Large intestine (tissue), 3 donors: ENCODE measurements at regions not wholly inside any gene's neighbourhood (a gene's known extent, or its start where the extent isn't known, plus 50 kb on each side); places are given as distances from the start of the nearest gene placed in this dataset.

ENCODE experiments used
- DNase-seq, 2 donors: peaks; one replicate each; pipeline versions ENCODE4 v3.0.0 to v3.0.0-alpha.2; 2013
- H3K27ac ChIP-seq: one replicate; pipeline ENCODE4 v1.5.1; 2013; ENCODE audit warnings: low read length
- H3K27me3 ChIP-seq: 2 replicates; pipeline ENCODE4 v1.6.1; 2013; ENCODE audit warnings: low read length; ENCODE audit not compliant: control insufficient read depth, insufficient read depth
- H3K36me3 ChIP-seq: 2 replicates; pipeline ENCODE4 v1.6.1; 2013; ENCODE audit warnings: low read length; ENCODE audit not compliant: control insufficient read depth, insufficient read depth
- H3K4me1 ChIP-seq: one replicate; pipeline ENCODE4 v1.6.1; 2013; ENCODE audit warnings: low read length; ENCODE audit not compliant: control insufficient read depth, insufficient read depth
- H3K4me3 ChIP-seq: one replicate; pipeline ENCODE4 v1.5.1; 2013; ENCODE audit warnings: low read length
- H3K9me3 ChIP-seq: one replicate; pipeline ENCODE4 v1.6.1; 2013; ENCODE audit warnings: mild to moderate bottlenecking, low read depth, low read length, moderate library complexity; ENCODE audit not compliant: control insufficient read depth
- WGBS: methylation state at CpG from one replicate; pipeline ENCODE4 v1.1.5; 2013; ENCODE audit warnings: low lambda C conversion rate; ENCODE audit not compliant: insufficient coverage; 5-methylcytosine and 5-hydroxymethylcytosine counted together

DNA sequence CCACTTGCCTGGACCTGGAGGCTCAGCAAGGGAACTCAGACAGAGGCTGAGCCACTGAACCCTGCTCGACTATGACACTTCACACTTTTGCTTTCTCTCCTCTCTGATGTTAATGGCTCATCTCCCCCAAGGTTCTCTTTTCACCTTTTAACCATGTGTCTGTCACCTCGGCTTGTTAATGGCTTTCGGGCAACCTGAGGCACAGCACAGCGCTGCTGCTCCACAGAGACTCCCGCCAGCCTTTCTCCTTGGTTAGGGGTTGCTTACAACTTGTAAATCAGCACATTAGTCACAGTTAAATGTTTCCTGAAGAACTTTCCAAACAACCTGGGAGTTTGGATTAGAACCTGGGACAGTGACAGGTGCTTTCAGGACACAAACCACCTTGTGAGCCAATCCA is 136.2 kb upstream of the TBX20 start:
- Histone ChIP-seq H3K36me3 (no peaks in the 10 kb centered on the region), H3K4me1 (no peaks in the 10 kb centered on the region), H3K27me3 (peaks cover 2% of the 10 kb centered on the region), H3K27ac (no peak overlapping the region), H3K4me3 (no peak overlapping the region), H3K9me3 (no peaks in the 10 kb centered on the region)
- DNase-seq = no peak
- WGBS = 60% methylated on average over 1 of the region's 5 CpGs

DNA sequence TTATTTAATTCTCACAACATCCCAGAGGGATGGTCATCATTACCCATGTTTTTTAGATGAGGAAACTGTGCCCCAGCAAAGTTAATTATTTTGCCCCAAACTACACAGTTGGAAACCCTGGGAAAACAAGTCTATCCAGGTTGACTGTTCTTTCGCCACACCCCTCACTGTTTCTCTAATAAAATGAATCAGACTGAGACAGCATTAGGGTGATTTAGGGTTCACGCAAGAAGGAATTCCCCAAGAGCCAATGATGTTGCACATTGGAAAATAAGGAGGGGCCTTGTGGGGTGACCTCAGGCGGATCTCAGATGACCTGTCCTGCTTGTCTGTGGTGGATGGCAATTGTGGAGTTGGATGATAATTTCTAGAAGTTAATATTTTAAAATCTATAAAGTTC is 135.7 kb upstream of the TBX20 start:
- WGBS = no CpG with 5 or more reads among the region's 3 CpGs
- Histone ChIP-seq H3K27me3 (peaks cover 2% of the 10 kb centered on the region), H3K27ac (no peak overlapping the region), H3K36me3 (no peaks in the 10 kb centered on the region), H3K4me3 (no peak overlapping the region), H3K4me1 (no peaks in the 10 kb centered on the region), H3K9me3 (no peaks in the 10 kb centered on the region)
- DNase-seq = no peak

DNA sequence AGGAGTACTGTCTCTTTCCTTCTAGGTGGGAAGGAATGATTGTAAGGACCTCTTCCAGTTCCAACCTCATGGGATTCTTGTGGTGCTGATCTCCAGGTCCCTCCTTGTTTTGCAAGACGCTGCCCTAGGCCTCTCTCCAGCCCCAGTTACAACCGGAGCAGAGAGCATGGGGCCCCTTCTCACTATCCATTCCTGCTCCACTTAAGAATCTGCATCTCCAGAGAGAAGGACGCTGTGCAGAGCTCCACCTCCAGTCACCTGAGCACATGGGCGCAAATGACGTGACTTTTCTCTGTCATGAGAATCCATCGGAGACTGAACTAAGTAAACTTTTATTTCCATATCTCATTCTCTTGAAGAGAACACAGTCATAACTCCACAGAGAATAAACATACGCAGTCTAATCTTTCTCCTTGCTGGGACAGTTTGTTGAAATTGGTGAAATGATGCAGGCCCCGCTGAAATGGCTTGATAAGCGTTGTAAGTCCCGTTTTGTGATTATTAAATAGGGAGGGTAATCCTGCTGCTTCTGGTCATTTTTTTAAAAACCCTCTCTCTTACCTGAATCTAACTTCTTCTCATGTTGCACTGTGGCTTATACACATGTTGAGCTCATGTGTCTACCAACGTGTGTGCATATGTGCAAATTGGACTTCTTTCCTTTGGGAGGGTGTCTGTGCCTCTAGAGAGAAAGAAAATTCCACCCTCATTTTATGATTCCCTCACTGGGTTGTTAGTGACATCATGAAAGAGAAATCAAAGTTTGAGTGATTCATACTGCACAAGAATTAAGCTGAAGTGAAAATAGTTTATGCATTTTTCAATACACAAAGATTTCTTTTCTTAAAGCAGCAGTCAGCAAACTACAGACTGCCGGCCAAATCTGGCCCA is 133.2 kb upstream of the TBX20 start:
- Histone ChIP-seq H3K4me1 (no peaks in the 10 kb centered on the region), H3K27me3 (no peaks in the 10 kb centered on the region), H3K9me3 (no peaks in the 10 kb centered on the region), H3K27ac (no peak overlapping the region), H3K36me3 (no peaks in the 10 kb centered on the region), H3K4me3 (no peak overlapping the region)
- DNase-seq = no peak
- whole genome bisulfite sequencing = 60% methylated on average over 2 of the region's 12 CpGs

DNA sequence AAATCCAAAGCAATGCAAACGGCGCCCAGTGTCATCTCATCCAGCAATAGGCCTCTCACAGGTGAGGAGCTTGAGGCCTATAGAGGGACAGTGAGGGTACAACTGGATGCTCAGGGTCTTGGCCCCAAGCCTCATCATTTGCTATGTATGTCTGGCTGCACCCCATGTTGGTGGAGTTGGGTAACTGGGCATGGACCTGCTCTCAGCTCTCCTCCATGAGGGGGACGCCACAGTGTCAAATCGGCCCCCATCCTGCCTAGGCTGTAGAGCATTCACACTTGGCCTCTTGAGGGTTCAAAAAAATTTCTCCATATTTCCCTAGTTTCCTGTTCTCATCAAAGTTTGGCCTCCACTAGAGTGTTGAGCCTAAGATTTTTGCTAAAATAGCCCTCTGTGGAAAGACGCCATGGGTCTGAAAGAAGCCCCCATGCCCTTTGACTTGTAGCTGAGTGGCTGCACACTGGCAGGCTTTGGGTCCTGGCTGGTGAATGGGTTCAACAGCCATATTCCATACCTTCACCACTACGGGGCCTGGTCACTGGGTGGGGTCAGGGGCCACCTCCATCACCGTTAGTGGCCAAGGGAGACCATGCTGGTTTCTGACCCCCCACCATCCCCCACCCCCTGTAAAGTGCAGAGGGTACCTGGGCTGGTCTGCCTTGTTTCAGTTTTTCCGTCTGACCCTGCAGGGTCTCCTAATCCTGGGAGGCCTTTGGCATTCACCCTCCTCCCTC is 132.3 kb upstream of the TBX20 start:
- no peaks in the 10 kb centered on the region for H3K27me3 ChIP-seq
- WGBS = no CpG with 5 or more reads among the region's 8 CpGs
- DNase-seq = no peak
- H3K27ac ChIP-seq = no peak overlapping the region
- no peak overlapping the region for H3K4me3 ChIP-seq
- no peaks in the 10 kb centered on the region for H3K36me3 ChIP-seq
- no peaks in the 10 kb centered on the region for H3K9me3 ChIP-seq
- no peaks in the 10 kb centered on the region for H3K4me1 ChIP-seq

DNA sequence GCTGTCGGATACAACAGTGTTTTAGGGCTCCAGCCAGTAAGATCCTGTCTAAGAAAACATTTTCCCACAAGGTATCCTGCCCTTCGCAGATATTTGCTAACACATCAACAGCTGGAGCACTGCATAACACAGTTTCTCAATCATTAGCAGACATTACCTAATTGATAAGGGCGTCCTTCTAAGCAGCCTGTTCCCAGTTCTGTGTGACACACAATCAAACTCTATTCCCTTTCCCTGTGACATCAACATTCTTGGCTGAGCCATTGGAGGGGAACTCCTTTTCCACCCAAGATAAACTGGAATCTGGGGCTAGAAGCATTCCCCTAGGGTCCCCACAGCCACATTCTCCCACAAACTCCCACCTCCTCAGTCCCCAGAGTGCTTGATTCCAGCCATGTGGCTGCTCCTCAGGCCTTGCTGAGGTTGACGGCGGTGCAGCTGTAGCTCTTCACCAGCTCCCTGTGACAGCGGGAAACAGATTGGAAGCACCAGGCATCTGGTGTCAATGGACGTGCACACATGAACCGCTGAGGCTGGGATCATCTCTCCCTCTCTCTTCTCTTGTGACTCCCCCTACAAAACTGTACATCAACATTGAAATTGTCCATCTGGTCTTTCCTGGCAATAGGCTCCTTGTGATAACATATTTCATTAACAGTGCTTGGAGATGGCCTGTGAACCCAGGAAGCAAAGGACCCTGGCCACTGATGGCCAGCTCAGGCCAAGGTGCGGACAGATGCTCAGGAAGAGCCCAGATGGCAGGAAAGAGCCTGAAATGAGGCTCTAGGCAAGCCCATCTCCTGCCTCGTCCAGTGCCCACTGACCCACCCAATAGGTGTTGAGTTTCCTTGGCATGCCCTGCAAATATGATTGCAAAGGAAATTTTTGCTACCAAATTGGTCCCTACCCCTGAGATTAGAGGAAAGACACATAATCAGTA is 131.1 kb upstream of the TBX20 start:
- no peak for DNase-seq
- Histone ChIP-seq H3K36me3 (no peaks in the 10 kb centered on the region), H3K9me3 (no peaks in the 10 kb centered on the region), H3K27ac (no peak overlapping the region), H3K27me3 (no peaks in the 10 kb centered on the region), H3K4me1 (no peaks in the 10 kb centered on the region), H3K4me3 (no peak overlapping the region)
- no CpG with 5 or more reads among the region's 10 CpGs for WGBS

DNA sequence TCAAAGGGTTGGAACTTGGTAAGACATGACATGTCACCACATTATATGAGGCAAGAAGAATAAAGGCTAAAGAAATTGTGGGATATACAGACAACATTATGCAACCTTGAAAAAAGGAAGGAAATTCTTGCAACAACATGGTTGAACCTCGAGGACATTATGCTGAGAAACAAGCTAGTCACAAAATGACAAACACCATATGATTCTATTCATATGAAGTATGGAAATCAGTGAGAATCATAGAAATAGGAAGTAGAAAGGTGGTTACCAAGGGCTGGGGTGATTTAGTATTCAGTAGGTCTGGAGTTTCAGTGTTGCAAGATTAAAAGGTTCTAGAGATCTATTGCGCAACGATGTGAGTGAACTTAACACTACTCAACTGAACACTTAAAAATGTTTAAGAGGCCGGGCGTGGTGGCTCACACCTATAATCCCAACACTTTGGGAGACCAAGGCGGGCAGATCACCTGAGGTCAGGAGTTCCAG is 126.9 kb upstream of the TBX20 start:
- no peak overlapping the region for H3K27ac ChIP-seq
- no peaks in the 10 kb centered on the region for H3K4me1 ChIP-seq
- no peaks in the 10 kb centered on the region for H3K36me3 ChIP-seq
- no peak for DNase-seq
- no peaks in the 10 kb centered on the region for H3K27me3 ChIP-seq
- no peaks in the 10 kb centered on the region for H3K9me3 ChIP-seq
- H3K4me3 ChIP-seq = no peak overlapping the region
- WGBS = 86% methylated on average over 1 of the region's 6 CpGs

DNA sequence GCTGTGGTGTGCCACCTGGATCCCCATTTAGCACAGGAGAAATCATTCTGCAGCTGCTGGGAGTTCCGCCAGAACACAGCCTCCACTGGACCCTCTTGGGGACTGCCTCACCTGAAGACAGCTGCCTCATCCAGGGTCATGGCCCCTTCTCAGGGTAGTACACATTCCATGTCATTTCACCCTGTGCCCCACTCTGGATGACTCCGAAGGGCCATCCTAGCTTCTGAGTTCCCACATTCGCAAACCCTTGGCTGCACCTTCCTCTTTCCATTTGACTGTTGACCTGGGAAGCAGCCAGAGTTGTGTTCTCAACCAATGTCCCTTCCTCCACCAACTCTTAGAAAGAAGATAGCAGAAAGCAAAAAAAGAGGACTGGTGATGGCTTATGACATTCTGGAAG is 125.6 kb upstream of the TBX20 start:
- no peak for DNase-seq
- Histone ChIP-seq H3K36me3 (no peaks in the 10 kb centered on the region), H3K9me3 (no peaks in the 10 kb centered on the region), H3K27ac (no peak overlapping the region), H3K4me1 (no peaks in the 10 kb centered on the region), H3K4me3 (no peak overlapping the region), H3K27me3 (no peaks in the 10 kb centered on the region)
- no CpG with 5 or more reads among the region's 3 CpGs for WGBS

DNA sequence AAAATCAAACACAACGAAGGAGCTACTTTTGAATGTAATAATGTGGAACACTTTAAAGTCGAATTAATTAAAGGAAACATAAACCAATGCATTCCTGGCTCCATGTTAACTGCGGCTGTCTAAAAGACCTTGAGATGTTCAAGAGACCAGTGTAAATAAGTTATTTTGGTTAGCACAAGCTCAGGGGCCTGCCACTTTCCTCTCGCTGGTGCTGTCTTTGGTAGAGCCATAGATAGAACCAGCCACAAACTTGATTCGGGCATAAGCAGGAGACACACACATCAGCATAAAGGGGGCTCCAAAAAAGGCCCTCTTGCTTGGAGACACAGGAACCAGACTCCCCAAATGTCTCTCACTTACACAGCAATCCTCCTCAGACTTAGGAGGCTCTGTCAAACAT is 121.6 kb upstream of the TBX20 start:
- H3K27me3 ChIP-seq = no peaks in the 10 kb centered on the region
- WGBS = 58% methylated on average over 2 of the region's 5 CpGs
- H3K4me1 ChIP-seq = no peaks in the 10 kb centered on the region
- no peak overlapping the region for H3K27ac ChIP-seq
- H3K36me3 ChIP-seq = no peaks in the 10 kb centered on the region
- no peak overlapping the region for H3K4me3 ChIP-seq
- no peak for DNase-seq
- H3K9me3 ChIP-seq = no peaks in the 10 kb centered on the region

DNA sequence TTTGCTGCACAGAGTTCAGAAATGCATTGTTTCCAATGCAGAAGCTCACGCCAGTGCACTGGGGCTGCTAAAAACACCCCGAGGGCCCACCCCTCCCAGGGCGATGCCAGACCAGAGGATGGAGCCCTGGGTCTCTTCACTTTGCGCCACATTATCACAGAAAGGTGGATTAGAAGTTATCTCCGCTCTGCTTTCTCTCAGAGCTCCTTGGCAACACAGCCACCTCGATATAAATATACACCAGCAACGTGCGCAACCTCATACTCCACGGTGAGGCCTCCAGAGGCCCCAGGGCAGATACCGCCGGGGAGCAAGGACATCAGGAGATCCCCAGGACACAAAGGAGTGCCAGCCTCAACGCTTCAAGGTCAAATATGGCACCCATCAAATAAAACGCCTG is 121.0 kb upstream of the TBX20 start:
- Histone ChIP-seq H3K4me3 (no peak overlapping the region), H3K27ac (no peak overlapping the region), H3K27me3 (no peaks in the 10 kb centered on the region), H3K36me3 (no peaks in the 10 kb centered on the region), H3K4me1 (no peaks in the 10 kb centered on the region), H3K9me3 (no peaks in the 10 kb centered on the region)
- no CpG with 5 or more reads among the region's 13 CpGs for WGBS
- DNase-seq = no peak

DNA sequence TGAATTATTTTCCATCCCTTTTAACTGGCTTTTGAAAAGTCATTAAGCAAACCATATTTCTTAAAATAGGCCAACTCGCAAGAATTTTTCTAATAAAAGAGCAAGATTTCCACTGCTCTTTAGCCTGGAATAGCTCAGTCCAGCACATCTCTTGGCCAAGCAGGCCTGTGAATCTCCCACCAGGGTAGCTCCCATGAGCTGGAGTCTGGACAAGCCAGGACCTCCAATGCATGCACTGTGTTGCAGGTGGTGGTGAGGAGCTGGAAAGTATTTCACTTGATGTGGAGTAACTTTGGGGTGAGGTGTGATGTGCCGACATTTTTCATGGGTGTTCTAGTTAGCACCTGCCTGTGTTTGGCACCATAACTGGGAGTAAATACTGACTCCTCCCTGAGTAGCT is 117.3 kb upstream of the TBX20 start:
- no peak for DNase-seq
- no CpG with 5 or more reads among the region's 2 CpGs for WGBS
- H3K4me1 ChIP-seq = no peaks in the 10 kb centered on the region
- H3K27ac ChIP-seq = no peak overlapping the region
- H3K27me3 ChIP-seq = no peaks in the 10 kb centered on the region
- H3K36me3 ChIP-seq = no peaks in the 10 kb centered on the region
- no peaks in the 10 kb centered on the region for H3K9me3 ChIP-seq
- H3K4me3 ChIP-seq = no peak overlapping the region
